AG10803 (cell line): ENCODE measurements at regions not wholly inside any gene's neighbourhood (a gene's known extent, or its start where the extent isn't known, plus 50 kb on each side); places are given as distances from the start of the nearest gene placed in this dataset.

ENCODE experiments used
- DNase-seq: peaks from one replicate; pipeline ENCODE4 v3.0.0; 2010; ENCODE audit warnings: low read depth
- H3K4me3 ChIP-seq: 2 replicates; pipeline ENCODE4 v1.5.1; 2011; ENCODE audit warnings: mild to moderate bottlenecking, low read length, control low read depth
- TF ChIP-seq, protein P1 (sequence below): conservative IDR thresholded peaks from 2 replicates; pipeline ENCODE4 v1.5.1; 2011; ENCODE audit warnings: mild to moderate bottlenecking, low read length, control low read depth, inconsistent platforms

DNA sequence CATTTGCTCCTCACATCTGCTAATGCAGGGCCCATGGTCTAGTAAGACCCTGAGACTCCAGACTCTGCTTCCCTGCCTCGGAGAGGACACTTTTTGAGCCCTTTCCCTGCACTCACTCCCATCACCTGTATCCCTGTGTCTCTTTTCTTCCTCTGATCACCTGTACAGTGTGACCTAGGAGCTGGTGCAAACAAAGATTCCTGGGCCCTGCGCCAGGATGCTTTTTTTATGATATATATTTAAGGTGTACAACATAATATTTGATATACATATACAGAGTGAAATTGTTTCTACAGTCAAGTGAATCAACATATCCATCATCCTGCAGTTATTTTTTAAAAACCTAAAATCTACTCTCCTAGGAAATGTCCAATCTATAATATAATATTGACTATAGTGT lies 355.4 kb downstream of the MAFB start:
- no peak for DNase-seq
- TF ChIP-seq, protein P1, sequence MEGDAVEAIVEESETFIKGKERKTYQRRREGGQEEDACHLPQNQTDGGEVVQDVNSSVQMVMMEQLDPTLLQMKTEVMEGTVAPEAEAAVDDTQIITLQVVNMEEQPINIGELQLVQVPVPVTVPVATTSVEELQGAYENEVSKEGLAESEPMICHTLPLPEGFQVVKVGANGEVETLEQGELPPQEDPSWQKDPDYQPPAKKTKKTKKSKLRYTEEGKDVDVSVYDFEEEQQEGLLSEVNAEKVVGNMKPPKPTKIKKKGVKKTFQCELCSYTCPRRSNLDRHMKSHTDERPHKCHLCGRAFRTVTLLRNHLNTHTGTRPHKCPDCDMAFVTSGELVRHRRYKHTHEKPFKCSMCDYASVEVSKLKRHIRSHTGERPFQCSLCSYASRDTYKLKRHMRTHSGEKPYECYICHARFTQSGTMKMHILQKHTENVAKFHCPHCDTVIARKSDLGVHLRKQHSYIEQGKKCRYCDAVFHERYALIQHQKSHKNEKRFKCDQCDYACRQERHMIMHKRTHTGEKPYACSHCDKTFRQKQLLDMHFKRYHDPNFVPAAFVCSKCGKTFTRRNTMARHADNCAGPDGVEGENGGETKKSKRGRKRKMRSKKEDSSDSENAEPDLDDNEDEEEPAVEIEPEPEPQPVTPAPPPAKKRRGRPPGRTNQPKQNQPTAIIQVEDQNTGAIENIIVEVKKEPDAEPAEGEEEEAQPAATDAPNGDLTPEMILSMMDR = no peak
- no peak overlapping the region for H3K4me3 ChIP-seq

DNA sequence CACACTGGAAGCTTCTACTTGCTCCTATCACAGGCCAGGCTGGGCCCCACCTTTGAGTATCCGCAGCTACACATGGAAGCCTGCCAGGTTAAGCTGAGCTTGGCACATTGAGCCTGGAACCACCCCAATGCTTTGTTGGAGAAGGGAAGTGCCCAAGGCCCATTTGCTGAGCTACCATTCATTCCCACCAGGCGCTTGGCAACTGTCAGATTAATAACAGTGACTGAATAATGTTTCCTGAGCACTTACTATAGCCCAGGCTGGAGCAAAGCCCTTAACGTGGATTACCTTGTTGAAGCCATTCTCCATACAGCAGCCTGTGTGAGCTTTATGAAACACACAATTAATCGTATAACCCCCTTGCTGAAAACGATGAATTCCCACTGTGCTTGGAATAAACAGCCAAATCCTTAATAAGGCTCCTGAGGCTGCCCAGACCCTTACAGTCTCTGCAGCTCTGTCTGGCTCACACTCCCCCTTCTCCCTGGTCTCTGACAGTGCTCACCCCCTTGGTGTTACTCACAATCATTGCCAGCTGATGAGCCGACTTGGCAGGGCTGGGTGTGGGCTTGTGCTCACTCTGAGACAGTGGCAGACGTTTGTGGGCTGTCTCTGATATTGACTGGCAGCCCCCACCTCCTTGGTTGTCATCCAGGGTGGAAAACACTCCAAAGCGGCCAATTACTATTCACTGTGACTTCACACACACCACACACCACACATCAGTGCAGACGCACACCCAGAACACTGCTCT lies 357.1 kb downstream of the MAFB start:
- TF ChIP-seq, protein P1 = no peak
- no peak for DNase-seq
- no peak overlapping the region for H3K4me3 ChIP-seq

GRCh38 chr20:40331249-40331648 lies 357.8 kb downstream of the MAFB start:
- H3K4me3 ChIP-seq = no peak overlapping the region
- DNase-seq = no peak
- TF ChIP-seq, protein P1 = no peak

GRCh38 chr20:40329321-40329720 lies 359.7 kb downstream of the MAFB start:
- DNase-seq = no peak
- TF ChIP-seq, protein P1 = no peak
- H3K4me3 ChIP-seq = no peak overlapping the region

DNA sequence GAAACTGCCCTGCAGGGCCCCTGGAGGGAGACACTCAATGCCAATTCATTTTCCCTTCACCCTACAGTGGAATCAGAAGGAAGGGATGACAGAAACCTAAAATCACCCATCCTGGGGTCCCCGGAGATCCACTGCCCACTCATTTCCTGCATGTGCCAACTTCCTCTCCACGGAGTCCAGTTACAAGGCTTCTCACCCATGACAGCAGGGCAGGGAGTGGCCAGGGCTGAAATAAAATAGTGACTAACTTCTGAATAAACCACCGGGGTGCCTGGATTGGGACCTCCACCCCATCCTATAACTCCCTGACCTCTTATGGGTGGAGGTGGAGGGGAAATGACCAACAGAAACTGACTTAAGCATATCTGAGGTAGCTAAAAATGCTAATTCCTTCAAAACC lies 362.3 kb downstream of the MAFB start:
- DNase-seq = no peak
- H3K4me3 ChIP-seq = no peak overlapping the region
- TF ChIP-seq, protein P1 = no peak

GRCh38 chr20:40325006-40325568 lies 363.9 kb downstream of the MAFB start:
- TF ChIP-seq, protein P1 = no peak
- H3K4me3 ChIP-seq = no peak overlapping the region
- no peak for DNase-seq

- no peak for DNase-seq
- H3K4me3 ChIP-seq = no peak overlapping the region
- TF ChIP-seq, protein P1 = no peak
Observed at GRCh38 chr20:40323361-40323794, 365.7 kb downstream of the MAFB start.
